Medulla oblongata (tissue), 1 donor: ENCODE measurements at regions not wholly inside any gene's neighbourhood (a gene's known extent, or its start where the extent isn't known, plus 50 kb on each side); places are given as distances from the start of the nearest gene placed in this dataset.
"Not testable (repeated sequence)": the region's sequence is repeated elsewhere in the genome, so short reads cannot be mapped to it uniquely, and the experiment has no call there.

ENCODE experiments used
- DNase-seq: peaks from one replicate; pipeline ENCODE4 v3.0.0-alpha.2; 2015; ENCODE audit errors: extremely low spot score

- DNase-seq = not testable (repeated sequence)
These were observed 84.2 kb upstream of the ADORA2B start for GRCh38 chr17:15860774-15861173.

GRCh38 chr17:15864061-15864460, 80.9 kb upstream of the ADORA2B start:
- not testable (repeated sequence) for DNase-seq

- not testable (repeated sequence) for DNase-seq
These were observed 80.5 kb upstream of the ADORA2B start for GRCh38 chr17:15864472-15864871.

- DNase-seq = not testable (repeated sequence)
These were observed 78.9 kb upstream of the ADORA2B start for GRCh38 chr17:15866015-15866414.

- DNase-seq = not testable (repeated sequence)
These were observed 77.6 kb upstream of the ADORA2B start for GRCh38 chr17:15867331-15867730.

GRCh38 chr17:15869868-15870267, 75.1 kb upstream of the ADORA2B start:
- DNase-seq = not testable (repeated sequence)

GRCh38 chr17:15872677-15873076, 72.3 kb upstream of the ADORA2B start:
- DNase-seq = not testable (repeated sequence)

GRCh38 chr17:15877882-15878500, 66.9 kb upstream of the ADORA2B start:
- not testable (repeated sequence) for DNase-seq

- DNase-seq = no peak
These were observed 62.7 kb upstream of the ADORA2B start for GRCh38 chr17:15882058-15882720.

GRCh38 chr17:15882777-15883176, 62.2 kb upstream of the ADORA2B start:
- DNase-seq = no peak

- no peak for DNase-seq
These were observed 61.3 kb upstream of the ADORA2B start for GRCh38 chr17:15883617-15884111.

GRCh38 chr17:15884731-15885130, 60.2 kb upstream of the ADORA2B start:
- no peak for DNase-seq

- no peak for DNase-seq
These were observed 59.2 kb upstream of the ADORA2B start for GRCh38 chr17:15885770-15886169.

GRCh38 chr17:15886221-15886620, 58.7 kb upstream of the ADORA2B start:
- DNase-seq = no peak

GRCh38 chr17:15886804-15887203, 58.1 kb upstream of the ADORA2B start:
- no peak for DNase-seq

- DNase-seq = no peak
These were observed 56.5 kb upstream of the ADORA2B start for GRCh38 chr17:15888436-15888835.

GRCh38 chr17:15890279-15890892, 54.5 kb upstream of the ADORA2B start:
- no peak for DNase-seq

GRCh38 chr17:15891318-15891717, 53.6 kb upstream of the ADORA2B start:
- no peak for DNase-seq

GRCh38 chr17:15892244-15892643, 52.7 kb upstream of the ADORA2B start:
- no peak for DNase-seq

- DNase-seq = no peak
These were observed 51.9 kb upstream of the ADORA2B start for GRCh38 chr17:15892731-15893657.

- DNase-seq = no peak
These were observed 51.3 kb upstream of the ADORA2B start for GRCh38 chr17:15893658-15894024.

GRCh38 chr17:15894258-15894657, 50.7 kb upstream of the ADORA2B start:
- DNase-seq = no peak
